A673 (cell line): ENCODE measurements at regions not wholly inside any gene's neighbourhood (a gene's known extent, or its start where the extent isn't known, plus 50 kb on each side); places are given as distances from the start of the nearest gene placed in this dataset.

ENCODE experiments used
- BruUV-seq: library from RNA; stranded (reverse); fragments of 400-500 nt; replicated peaks from 2 replicates; lab custom pipeline; 2021; lab: Mats Ljungman, UMichigan
- CTCF ChIA-PET: fragments of 300-600 bp; sonication (Branson Sonifier 250); formaldehyde crosslinking; loops from one replicate; lab custom pipeline; 2022; ENCODE audit warnings: antibody characterized with exemption; lab: Charles Lee
- POLR2A ChIA-PET: fragments of 300-600 bp; sonication (Branson Sonifier 250); formaldehyde crosslinking; loops from one replicate; lab custom pipeline; 2022; ENCODE audit warnings: antibody characterized with exemption; ENCODE audit not compliant: low non-redundant PET; lab: Charles Lee
- DNase-seq: peaks from one replicate; pipeline ENCODE4 v3.0.0-alpha.2; 2015; ENCODE audit warnings: low spot score
- H3K27ac ChIP-seq: fragments of 200-600 bp; sonication (generic); 2 replicates; pipeline ENCODE4 v1.5.1; 2016; ENCODE audit warnings: mixed run types, low read depth, mild to moderate bottlenecking, mixed read lengths, antibody characterized with exemption, low read length; ENCODE audit not compliant: poor library complexity, severe bottlenecking
- H3K27me3 ChIP-seq: fragments of 200-600 bp; sonication (generic); replicated peaks from 2 replicates; pipeline ENCODE4 v1.6.1; 2017; ENCODE audit warnings: mixed run types, low read depth, mild to moderate bottlenecking, mixed read lengths, antibody characterized with exemption, low read length; ENCODE audit not compliant: insufficient read depth, poor library complexity
- H3K36me3 ChIP-seq: fragments of 200-600 bp; sonication (generic); 2 replicates; pipeline ENCODE4 v1.6.1; 2016; ENCODE audit warnings: mixed run types, mild to moderate bottlenecking, mixed read lengths, antibody characterized with exemption, low read length; ENCODE audit not compliant: insufficient read depth, poor library complexity, severe bottlenecking
- H3K4me1 ChIP-seq: fragments of 200-600 bp; sonication (generic); 2 replicates; pipeline ENCODE4 v1.6.1; 2017; ENCODE audit warnings: mixed run types, mild to moderate bottlenecking, mixed read lengths, antibody characterized with exemption, low read length; ENCODE audit not compliant: insufficient read depth, poor library complexity, severe bottlenecking
- H3K4me3 ChIP-seq: fragments of 200-600 bp; sonication (generic); 2 replicates; pipeline ENCODE4 v1.5.1; 2016; ENCODE audit warnings: low read depth, mixed run types, mild to moderate bottlenecking, mixed read lengths, low read length; ENCODE audit not compliant: poor library complexity, severe bottlenecking
- H3K9me3 ChIP-seq: fragments of 200-600 bp; sonication (generic); 2 replicates; pipeline ENCODE4 v1.6.1; 2016; ENCODE audit warnings: mixed run types, low read depth, mild to moderate bottlenecking, mixed read lengths, antibody characterized with exemption, low read length; ENCODE audit not compliant: poor library complexity, severe bottlenecking
- CTCF ChIP-seq: fragments of 300-800, 200-600 bp; sonication (generic); conservative IDR thresholded peaks from 2 replicates; pipeline ENCODE4 v1.5.1; 2017; ENCODE audit warnings: low read depth, mild to moderate bottlenecking, antibody characterized with exemption, low read length, moderate library complexity, mixed read lengths
- EZH2 ChIP-seq: fragments of 200-600 bp; sonication (generic); IDR thresholded peaks from 2 replicates; pipeline ENCODE4 v1.6.1; 2017; ENCODE audit warnings: borderline replicate concordance, low read depth, mild to moderate bottlenecking, mixed read lengths, antibody characterized with exemption, low read length; ENCODE audit not compliant: poor library complexity, severe bottlenecking
- intact Hi-C: fragments of 100-400 bp; cut with micrococcal nuclease; formaldehyde crosslinking; loops from one replicate; pipeline ENCODE4 v1.10.0; 2022; ENCODE audit not compliant: unreplicated experiment

DNA sequence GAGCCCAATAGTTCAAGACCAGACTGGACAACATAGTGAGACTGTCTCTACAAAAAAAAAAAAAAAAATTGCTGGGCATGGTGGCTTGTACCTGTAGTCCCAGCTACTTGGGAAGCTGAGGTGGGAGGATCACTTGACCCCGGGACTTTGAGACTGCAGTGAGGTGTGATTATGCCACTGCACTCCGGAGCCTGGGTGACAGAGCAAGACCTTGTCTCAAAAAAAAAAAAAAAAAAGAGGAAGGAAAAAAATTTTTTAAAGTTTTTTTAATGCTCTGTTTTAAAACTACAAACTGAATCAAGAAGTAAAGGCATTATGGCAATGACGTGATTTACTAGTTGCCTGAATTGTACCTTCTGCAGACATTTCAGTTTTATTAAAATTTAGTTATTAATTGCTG is 54.5 kb upstream of the ZDBF2 start:
- no peaks in the 10 kb centered on the region for H3K36me3 ChIP-seq
- H3K27ac ChIP-seq: no peak overlapping the region
- no peak for TF ChIP-seq CTCF
- TF ChIP-seq EZH2: no peak
- no peak overlapping the region for H3K4me3 ChIP-seq
- no peak for DNase-seq
- no peaks in the 10 kb centered on the region for H3K27me3 ChIP-seq
- ChIA-PET POLR2A (no interaction called here), CTCF (no interaction called here)
- BruUV-seq: no TSS peak
- H3K4me1 ChIP-seq: peaks cover 3% of the 10 kb centered on the region
- intact Hi-C loops: no loop called here
- no peaks in the 10 kb centered on the region for H3K9me3 ChIP-seq

DNA sequence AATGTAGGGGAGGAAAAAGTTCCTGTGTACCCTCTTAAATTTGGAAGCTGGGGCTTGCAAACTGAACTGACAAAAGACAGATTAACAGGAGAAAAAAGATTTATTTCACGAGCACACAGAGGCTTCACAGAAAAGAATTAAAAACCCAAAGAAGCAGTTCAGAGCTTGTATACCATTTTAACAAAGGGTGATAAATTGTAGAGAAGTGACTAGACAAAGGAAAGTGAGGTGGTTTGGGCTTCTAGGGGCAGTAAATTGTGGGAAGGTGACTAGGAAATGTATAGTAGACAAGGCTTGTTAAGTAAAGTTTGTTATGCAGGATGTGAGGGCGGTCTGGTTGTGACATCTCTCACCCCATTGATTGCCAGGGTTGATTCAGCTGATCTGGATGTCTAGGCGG is 53.5 kb upstream of the ZDBF2 start:
- Histone ChIP-seq H3K36me3 (no peaks in the 10 kb centered on the region), H3K27ac (no peak overlapping the region), H3K4me1 (peaks cover 3% of the 10 kb centered on the region), H3K4me3 (no peak overlapping the region), H3K9me3 (no peaks in the 10 kb centered on the region), H3K27me3 (no peaks in the 10 kb centered on the region)
- CTCF ChIA-PET: no interaction called here
- DNase-seq: no peak
- POLR2A ChIA-PET: no interaction called here
- intact Hi-C loops: no loop called here
- BruUV-seq: no TSS peak
- no peak for TF ChIP-seq EZH2
- TF ChIP-seq CTCF: no peak
